ENCODE measurements at regions not wholly inside any gene's neighbourhood (a gene's known extent, or its start where the extent isn't known, plus 50 kb on each side); places are given as distances from the start of the nearest gene placed in this dataset.

- no peak for TF ChIP-seq EZH2phosphoT487 (IDR thresholded peaks at IDR 0.05; ENCODE audit: low read length)
- no peak for TF ChIP-seq EZH2 (optimal IDR thresholded peaks at IDR 0.05; ENCODE audit: low read depth, low read length)
- no peak for TF ChIP-seq CTCF (IDR thresholded peaks at IDR 0.05; ENCODE audit: low read length)
- DNase-seq: no peak
- H3K4me1 ChIP-seq (ENCODE audit: low read length): peaks cover 16% of the 10 kb centered on the region
- H3K9ac ChIP-seq (ENCODE audit: low read length): no peak overlapping the region
- H3K79me2 ChIP-seq (ENCODE audit: low read length): no peaks in the 10 kb centered on the region
- no peaks in the 10 kb centered on the region for H3K36me3 ChIP-seq (replicated peaks; ENCODE audit: insufficient read depth, low read length)
- no peaks in the 10 kb centered on the region for H3K27me3 ChIP-seq (replicated peaks; ENCODE audit: insufficient read depth, low read length)
- H3K4me2 ChIP-seq (ENCODE audit: low read depth, low read length): no peak overlapping the region
- H3F3A ChIP-seq (ENCODE audit: insufficient read depth, low read length): no peaks in the 10 kb centered on the region
- no peaks in the 10 kb centered on the region for H4K20me1 ChIP-seq (ENCODE audit: insufficient read depth, low read length)
- no peaks in the 10 kb centered on the region for H3K9me2 ChIP-seq (replicated peaks; ENCODE audit: insufficient read depth, low read length)
- H2AFZ ChIP-seq (ENCODE audit: low read length): no peak overlapping the region
- H3K27ac ChIP-seq (ENCODE audit: low read length): no peak overlapping the region
- no peak overlapping the region for H3K4me3 ChIP-seq (ENCODE audit: low read length)
- no peaks in the 10 kb centered on the region for H3K9me3 ChIP-seq (replicated peaks; ENCODE audit: insufficient read depth, low read length)
Observed at GRCh38 chr2:128621074-128621473, 302.4 kb upstream of the HS6ST1 start.

- Histone ChIP-seq H3K4me3 (ENCODE audit: low read length) (no peak overlapping the region), H3K27ac (ENCODE audit: low read length) (no peak overlapping the region), H3K4me1 (ENCODE audit: low read length) (peaks cover 16% of the 10 kb centered on the region), H3K27me3 (replicated peaks; ENCODE audit: insufficient read depth, low read length) (no peaks in the 10 kb centered on the region), H4K20me1 (ENCODE audit: insufficient read depth, low read length) (no peaks in the 10 kb centered on the region), H3K9ac (ENCODE audit: low read length) (no peak overlapping the region), H3K9me3 (replicated peaks; ENCODE audit: insufficient read depth, low read length) (no peaks in the 10 kb centered on the region), H2AFZ (ENCODE audit: low read length) (no peak overlapping the region), H3F3A (ENCODE audit: insufficient read depth, low read length) (no peaks in the 10 kb centered on the region), H3K79me2 (ENCODE audit: low read length) (no peaks in the 10 kb centered on the region), H3K4me2 (ENCODE audit: low read depth, low read length) (no peak overlapping the region), H3K36me3 (replicated peaks; ENCODE audit: insufficient read depth, low read length) (no peaks in the 10 kb centered on the region), H3K9me2 (replicated peaks; ENCODE audit: insufficient read depth, low read length) (no peaks in the 10 kb centered on the region)
- no peak for TF ChIP-seq EZH2phosphoT487 (IDR thresholded peaks at IDR 0.05; ENCODE audit: low read length)
- no peak for TF ChIP-seq EZH2 (optimal IDR thresholded peaks at IDR 0.05; ENCODE audit: low read depth, low read length)
- no peak for TF ChIP-seq CTCF (IDR thresholded peaks at IDR 0.05; ENCODE audit: low read length)
- no peak for DNase-seq
Observed at GRCh38 chr2:128622371-128622770, 303.7 kb upstream of the HS6ST1 start.

GRCh38 chr2:128622955-128623620 is 304.4 kb upstream of the HS6ST1 start:
- TF ChIP-seq EZH2 (optimal IDR thresholded peaks at IDR 0.05; ENCODE audit: low read depth, low read length): no peak
- no peak for TF ChIP-seq EZH2phosphoT487 (IDR thresholded peaks at IDR 0.05; ENCODE audit: low read length)
- TF ChIP-seq CTCF (IDR thresholded peaks at IDR 0.05; ENCODE audit: low read length): no peak
- no peak overlapping the region for H3K27ac ChIP-seq (ENCODE audit: low read length)

More at GRCh38 chr2:128622955-128623620, 304.4 kb upstream of the HS6ST1 start:
- Histone ChIP-seq H3K9me2 (replicated peaks; ENCODE audit: insufficient read depth, low read length) (no peaks in the 10 kb centered on the region), H3K9me3 (replicated peaks; ENCODE audit: insufficient read depth, low read length) (no peaks in the 10 kb centered on the region), H3K79me2 (ENCODE audit: low read length) (no peaks in the 10 kb centered on the region), H3K4me2 (ENCODE audit: low read depth, low read length) (no peak overlapping the region), H3K4me1 (ENCODE audit: low read length) (peaks cover 16% of the 10 kb centered on the region), H3K4me3 (ENCODE audit: low read length) (no peak overlapping the region), H4K20me1 (ENCODE audit: insufficient read depth, low read length) (no peaks in the 10 kb centered on the region), H3K9ac (ENCODE audit: low read length) (no peak overlapping the region), H3K27me3 (replicated peaks; ENCODE audit: insufficient read depth, low read length) (no peaks in the 10 kb centered on the region), H2AFZ (ENCODE audit: low read length) (no peak overlapping the region), H3F3A (ENCODE audit: insufficient read depth, low read length) (no peaks in the 10 kb centered on the region), H3K36me3 (replicated peaks; ENCODE audit: insufficient read depth, low read length) (no peaks in the 10 kb centered on the region)
- no peak for DNase-seq
